ENCODE measurements at regions not wholly inside any gene's neighbourhood (a gene's known extent, or its start where the extent isn't known, plus 50 kb on each side); places are given as distances from the start of the nearest gene placed in this dataset.

DNA sequence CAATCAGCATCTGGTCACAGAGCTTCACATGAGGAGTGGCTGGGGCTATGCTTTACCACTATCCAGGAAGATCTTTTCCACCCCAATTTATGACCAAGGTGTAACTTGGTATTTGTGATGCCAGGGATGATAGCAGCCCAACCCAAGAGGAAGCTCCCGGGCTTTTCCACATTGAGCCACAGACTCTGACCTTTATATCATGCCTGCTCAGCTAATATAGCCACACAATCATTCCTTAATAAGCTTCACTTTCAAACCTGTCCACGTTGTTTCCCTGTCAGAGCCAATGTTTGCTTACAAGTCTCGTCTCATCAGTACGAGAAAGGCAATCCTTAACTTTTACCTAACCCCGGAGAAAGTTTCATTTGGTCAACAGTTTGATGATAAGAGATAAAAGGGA lies 330.9 kb downstream of the SHQ1 start:
- Histone ChIP-seq H3K9ac (ENCODE audit: extremely low read depth, low read length, poor library complexity, severe bottlenecking) (no peak overlapping the region), H3K4me1 (ENCODE audit: control insufficient read depth, insufficient read depth, low read length) (no peaks in the 10 kb centered on the region), H3K9me3 (ENCODE audit: control insufficient read depth, low read length) (no peaks in the 10 kb centered on the region), H3K27ac (ENCODE audit: low read depth, low read length) (no peak overlapping the region), H3K36me3 (ENCODE audit: control insufficient read depth, insufficient read depth, low read length) (no peaks in the 10 kb centered on the region), H3K4me3 (ENCODE audit: low read length) (no peak overlapping the region), H3K27me3 (ENCODE audit: control insufficient read depth, insufficient read depth, low read length, poor library complexity, severe bottlenecking) (no peaks in the 10 kb centered on the region)
- H3K27ac Mint-ChIP-seq, result no peak overlapping the region
- H3K9me3 Mint-ChIP-seq, result no peaks in the 10 kb centered on the region
- TF ChIP-seq, protein P1, sequence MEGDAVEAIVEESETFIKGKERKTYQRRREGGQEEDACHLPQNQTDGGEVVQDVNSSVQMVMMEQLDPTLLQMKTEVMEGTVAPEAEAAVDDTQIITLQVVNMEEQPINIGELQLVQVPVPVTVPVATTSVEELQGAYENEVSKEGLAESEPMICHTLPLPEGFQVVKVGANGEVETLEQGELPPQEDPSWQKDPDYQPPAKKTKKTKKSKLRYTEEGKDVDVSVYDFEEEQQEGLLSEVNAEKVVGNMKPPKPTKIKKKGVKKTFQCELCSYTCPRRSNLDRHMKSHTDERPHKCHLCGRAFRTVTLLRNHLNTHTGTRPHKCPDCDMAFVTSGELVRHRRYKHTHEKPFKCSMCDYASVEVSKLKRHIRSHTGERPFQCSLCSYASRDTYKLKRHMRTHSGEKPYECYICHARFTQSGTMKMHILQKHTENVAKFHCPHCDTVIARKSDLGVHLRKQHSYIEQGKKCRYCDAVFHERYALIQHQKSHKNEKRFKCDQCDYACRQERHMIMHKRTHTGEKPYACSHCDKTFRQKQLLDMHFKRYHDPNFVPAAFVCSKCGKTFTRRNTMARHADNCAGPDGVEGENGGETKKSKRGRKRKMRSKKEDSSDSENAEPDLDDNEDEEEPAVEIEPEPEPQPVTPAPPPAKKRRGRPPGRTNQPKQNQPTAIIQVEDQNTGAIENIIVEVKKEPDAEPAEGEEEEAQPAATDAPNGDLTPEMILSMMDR (conservative IDR thresholded peaks at IDR 0.05), result no peak
- peaks cover 5% of the 10 kb centered on the region for H3K4me1 Mint-ChIP-seq
- no peak for DNase-seq
- peaks cover 5% of the 10 kb centered on the region for H3K27me3 Mint-ChIP-seq (ENCODE audit: insufficient read depth)
- WGBS, 2 experiments (ENCODE audit: insufficient coverage in 1 of 2, insufficient read length in 1 of 2), result 89% methylated on average over 5 of the region's 5 CpGs; no CpG with 5 or more reads in 1 of the 2 experiments
- H3K4me3 Mint-ChIP-seq, result no peak overlapping the region
- H3K36me3 Mint-ChIP-seq (ENCODE audit: low read depth), result no peaks in the 10 kb centered on the region

DNA sequence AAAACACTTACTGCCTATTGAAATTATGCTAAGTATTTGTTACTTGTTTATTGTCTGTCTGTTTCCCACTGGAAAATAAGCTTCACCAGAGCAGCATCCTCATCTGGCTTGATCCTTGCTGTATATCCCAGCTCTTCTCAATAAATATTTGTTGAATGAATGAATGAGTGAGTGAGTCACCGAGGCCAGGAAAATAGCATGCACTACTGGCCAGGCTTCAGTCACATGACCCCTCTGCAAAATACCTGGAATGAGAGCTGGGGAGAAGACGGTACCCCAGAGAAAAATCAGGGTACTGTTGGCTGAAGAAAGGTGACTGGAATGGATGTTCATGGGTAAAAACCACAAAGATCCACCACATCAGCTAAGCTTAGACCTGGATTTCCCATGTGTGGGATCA lies 331.9 kb downstream of the SHQ1 start:
- TF ChIP-seq, protein P1 (conservative IDR thresholded peaks at IDR 0.05), result no peak
- Mint-ChIP-seq H3K27ac (no peak overlapping the region), H3K27me3 (ENCODE audit: insufficient read depth) (peaks cover 1% of the 10 kb centered on the region), H3K4me3 (no peak overlapping the region), H3K4me1 (peaks cover 5% of the 10 kb centered on the region), H3K9me3 (no peaks in the 10 kb centered on the region), H3K36me3 (ENCODE audit: low read depth) (no peaks in the 10 kb centered on the region)
- Histone ChIP-seq H3K4me3 (ENCODE audit: low read length) (no peak overlapping the region), H3K27me3 (ENCODE audit: control insufficient read depth, insufficient read depth, low read length, poor library complexity, severe bottlenecking) (no peaks in the 10 kb centered on the region), H3K9ac (ENCODE audit: extremely low read depth, low read length, poor library complexity, severe bottlenecking) (no peak overlapping the region), H3K4me1 (ENCODE audit: control insufficient read depth, insufficient read depth, low read length) (no peaks in the 10 kb centered on the region), H3K9me3 (ENCODE audit: control insufficient read depth, low read length) (no peaks in the 10 kb centered on the region), H3K36me3 (ENCODE audit: control insufficient read depth, insufficient read depth, low read length) (no peaks in the 10 kb centered on the region), H3K27ac (ENCODE audit: low read depth, low read length) (no peak overlapping the region)
- WGBS, 2 experiments (ENCODE audit: insufficient coverage in 1 of 2, insufficient read length in 1 of 2), result 83 to 93% methylated on average over 1 to 2 of the region's 2 CpGs
- no peak for DNase-seq

- H3K4me3 Mint-ChIP-seq, result no peak overlapping the region
- Histone ChIP-seq H3K36me3 (ENCODE audit: control insufficient read depth, insufficient read depth, low read length) (no peaks in the 10 kb centered on the region), H3K4me1 (ENCODE audit: control insufficient read depth, insufficient read depth, low read length) (no peaks in the 10 kb centered on the region), H3K9ac (ENCODE audit: extremely low read depth, low read length, poor library complexity, severe bottlenecking) (no peak overlapping the region), H3K9me3 (ENCODE audit: control insufficient read depth, low read length) (no peaks in the 10 kb centered on the region), H3K27ac (ENCODE audit: low read depth, low read length) (no peak overlapping the region), H3K27me3 (ENCODE audit: control insufficient read depth, insufficient read depth, low read length, poor library complexity, severe bottlenecking) (no peaks in the 10 kb centered on the region), H3K4me3 (ENCODE audit: low read length) (no peak overlapping the region)
- WGBS, 2 experiments (ENCODE audit: insufficient coverage in 1 of 2, insufficient read length in 1 of 2), result 88 to 89% methylated on average over 1 to 3 of the region's 3 CpGs
- TF ChIP-seq, protein P1 (conservative IDR thresholded peaks at IDR 0.05), result no peak
- H3K9me3 Mint-ChIP-seq, result no peaks in the 10 kb centered on the region
- peaks cover 5% of the 10 kb centered on the region for H3K4me1 Mint-ChIP-seq
- no peaks in the 10 kb centered on the region for H3K36me3 Mint-ChIP-seq (ENCODE audit: low read depth)
- no peaks in the 10 kb centered on the region for H3K27me3 Mint-ChIP-seq (ENCODE audit: insufficient read depth)
- no peak overlapping the region for H3K27ac Mint-ChIP-seq
- no peak for DNase-seq
Measured at GRCh38 chr3:72515941-72516340, 332.3 kb downstream of the SHQ1 start.
